Subcutaneous abdominal adipose tissue (tissue), 5 donors: ENCODE measurements at regions not wholly inside any gene's neighbourhood (a gene's known extent, or its start where the extent isn't known, plus 50 kb on each side); places are given as distances from the start of the nearest gene placed in this dataset.
"Not testable (repeated sequence)": the region's sequence is repeated elsewhere in the genome, so short reads cannot be mapped to it uniquely, and the experiment has no call there.

ENCODE experiments used
- H3K27ac ChIP-seq: one replicate; pipeline ENCODE4 v1.7.0; 2013; ENCODE audit warnings: low read depth, mild to moderate bottlenecking, inconsistent platforms, low read length, moderate library complexity
- H3K27me3 ChIP-seq, 5 donors: one replicate each; pipeline ENCODE4 v1.7.0; 2013; ENCODE audit warnings: low read length in 5 of 5, inconsistent platforms in 1 of 5; ENCODE audit not compliant: control insufficient read depth in 5 of 5, insufficient read depth in 4 of 5
- H3K36me3 ChIP-seq, 5 donors: one replicate each; pipeline ENCODE4 v1.7.0; 2013; ENCODE audit warnings: low read length in 5 of 5; ENCODE audit not compliant: control insufficient read depth in 5 of 5, insufficient read depth in 5 of 5
- H3K4me1 ChIP-seq, 5 donors: one replicate each; pipeline ENCODE4 v1.7.0; 2013; ENCODE audit warnings: low read length in 5 of 5, mild to moderate bottlenecking in 3 of 5, moderate library complexity in 1 of 5; ENCODE audit not compliant: control insufficient read depth in 5 of 5, insufficient read depth in 5 of 5
- H3K4me3 ChIP-seq, 5 donors: one replicate each; pipeline ENCODE4 v1.7.0; 2013; ENCODE audit warnings: low read length in 5 of 5, low read depth in 1 of 5
- H3K9ac ChIP-seq, 5 donors: one replicate each; pipeline ENCODE4 v1.7.0; 2013; ENCODE audit warnings: low read length in 5 of 5, mild to moderate bottlenecking in 4 of 5, moderate library complexity in 3 of 5
- H3K9me3 ChIP-seq, 5 donors: one replicate each; pipeline ENCODE4 v1.7.0; 2013; ENCODE audit warnings: low read length in 5 of 5; ENCODE audit not compliant: control insufficient read depth in 5 of 5
- donor health status: healthy.
- donor health status: healthy.
- donor health status: healthy.
- donor health status: healthy.
- donor health status: healthy.

- H3K27me3 ChIP-seq: no peaks in the 10 kb centered on the region
- H3K9ac ChIP-seq: no peak overlapping the region
- H3K27ac ChIP-seq: no peak overlapping the region
- H3K4me1 ChIP-seq: no peaks in the 10 kb centered on the region
- H3K9me3 ChIP-seq: peaks cover 0 to 3% (median 3%) of the 10 kb centered on the region in 5 donors
- no peaks in the 10 kb centered on the region for H3K36me3 ChIP-seq
- H3K4me3 ChIP-seq: no peak overlapping the region
Measured at GRCh38 chrX:78603908-78604307, 55.2 kb downstream of the RTL3 start.

GRCh38 chrX:78595901-78596502, 63.1 kb downstream of the RTL3 start:
- Histone ChIP-seq H3K27me3 (peaks cover 0 to 6% (median 3%) of the 10 kb centered on the region in 5 donors), H3K9me3 (peaks cover 0 to 3% (median 0%) of the 10 kb centered on the region in 5 donors), H3K9ac (no peak overlapping the region), H3K4me3 (no peak overlapping the region), H3K4me1 (no peaks in the 10 kb centered on the region), H3K36me3 (no peaks in the 10 kb centered on the region), H3K27ac (no peak overlapping the region)

GRCh38 chrX:78593701-78594100, 65.4 kb downstream of the RTL3 start:
- Histone ChIP-seq H3K9me3 (no peaks in the 10 kb centered on the region), H3K4me3 (no peak overlapping the region), H3K27me3 (peaks cover 0 to 6% (median 3%) of the 10 kb centered on the region in 5 donors), H3K9ac (no peak overlapping the region), H3K27ac (no peak overlapping the region), H3K4me1 (no peaks in the 10 kb centered on the region), H3K36me3 (no peaks in the 10 kb centered on the region)

- H3K36me3 ChIP-seq: no peaks in the 10 kb centered on the region
- H3K27me3 ChIP-seq: peaks cover 0 to 6% (median 3%) of the 10 kb centered on the region in 5 donors
- H3K9ac ChIP-seq: no peak overlapping the region
- no peaks in the 10 kb centered on the region for H3K9me3 ChIP-seq
- H3K4me1 ChIP-seq: no peaks in the 10 kb centered on the region
- H3K4me3 ChIP-seq: no peak overlapping the region
- H3K27ac ChIP-seq: no peak overlapping the region
Measured at GRCh38 chrX:78592030-78592429, 67.1 kb downstream of the RTL3 start.

- no peaks in the 10 kb centered on the region for H3K4me1 ChIP-seq
- H3K4me3 ChIP-seq: no peak overlapping the region
- H3K36me3 ChIP-seq: no peaks in the 10 kb centered on the region
- H3K27me3 ChIP-seq: peaks cover 0 to 10% (median 2%) of the 10 kb centered on the region in 5 donors
- no peak overlapping the region for H3K27ac ChIP-seq
- no peak overlapping the region for H3K9ac ChIP-seq
- H3K9me3 ChIP-seq: no peaks in the 10 kb centered on the region
Measured at GRCh38 chrX:78574306-78574705, 84.8 kb downstream of the RTL3 start.

GRCh38 chrX:78573630-78574029, 85.5 kb downstream of the RTL3 start:
- H3K27ac ChIP-seq: no peak overlapping the region
- H3K27me3 ChIP-seq: peaks cover 0 to 10% (median 2%) of the 10 kb centered on the region in 5 donors
- H3K4me1 ChIP-seq: no peaks in the 10 kb centered on the region
- no peaks in the 10 kb centered on the region for H3K9me3 ChIP-seq
- H3K4me3 ChIP-seq: no peak overlapping the region
- H3K9ac ChIP-seq: no peak overlapping the region
- no peaks in the 10 kb centered on the region for H3K36me3 ChIP-seq

GRCh38 chrX:78571849-78572248, 87.3 kb downstream of the RTL3 start:
- H3K4me3 ChIP-seq: no peak overlapping the region
- no peaks in the 10 kb centered on the region for H3K36me3 ChIP-seq
- H3K9ac ChIP-seq: no peak overlapping the region
- no peak overlapping the region for H3K27ac ChIP-seq
- H3K9me3 ChIP-seq: no peaks in the 10 kb centered on the region
- no peaks in the 10 kb centered on the region for H3K4me1 ChIP-seq
- H3K27me3 ChIP-seq: peaks cover 0 to 10% (median 2%) of the 10 kb centered on the region in 5 donors

GRCh38 chrX:78555401-78555980, 103.6 kb downstream of the RTL3 start:
- Histone ChIP-seq H3K4me3 (no peak overlapping the region), H3K9ac (no peak overlapping the region), H3K36me3 (no peaks in the 10 kb centered on the region), H3K27me3 (no peaks in the 10 kb centered on the region), H3K9me3 (no peaks in the 10 kb centered on the region), H3K4me1 (no peaks in the 10 kb centered on the region), H3K27ac (no peak overlapping the region)

- H3K27ac ChIP-seq: not testable (repeated sequence)
Measured at GRCh38 chrX:78552628-78553027, 106.5 kb downstream of the RTL3 start.

GRCh38 chrX:78548012-78548411, 111.1 kb downstream of the RTL3 start:
- Histone ChIP-seq H3K27me3 (peaks cover 0 to 9% (median 3%) of the 10 kb centered on the region in 5 donors), H3K9me3 (peaks cover 0 to 9% (median 8%) of the 10 kb centered on the region in 5 donors), H3K36me3 (no peaks in the 10 kb centered on the region), H3K9ac (no peak overlapping the region), H3K27ac (no peak overlapping the region), H3K4me1 (no peaks in the 10 kb centered on the region), H3K4me3 (no peak overlapping the region)

More at GRCh38 chrX:78552628-78553027, 106.5 kb downstream of the RTL3 start:
- H3K9me3 ChIP-seq, H3K27me3 ChIP-seq, H3K36me3 ChIP-seq, H3K4me3 ChIP-seq, H3K9ac ChIP-seq, H3K4me1 ChIP-seq: not testable (repeated sequence)
